Central memory CD4-positive, alpha-beta T cell (primary cell): ENCODE measurements at regions not wholly inside any gene's neighbourhood (a gene's known extent, or its start where the extent isn't known, plus 50 kb on each side); places are given as distances from the start of the nearest gene placed in this dataset.

Experiments
- DNase-seq: peaks from one replicate; pipeline ENCODE4 v3.0.0; 2022

- DNase-seq: no peak
These were observed 669.4 kb upstream of the CITED2 start for GRCh38 chr6:140043762-140044378.

GRCh38 chr6:140043357-140043756, 668.9 kb upstream of the CITED2 start:
- DNase-seq: no peak

- DNase-seq: no peak
These were observed 667.3 kb upstream of the CITED2 start for GRCh38 chr6:140041571-140042332.

GRCh38 chr6:140041056-140041455, 666.6 kb upstream of the CITED2 start:
- DNase-seq: no peak

GRCh38 chr6:140040396-140040795, 665.9 kb upstream of the CITED2 start:
- no peak for DNase-seq

- DNase-seq: no peak
These were observed 664.9 kb upstream of the CITED2 start for GRCh38 chr6:140039364-140039763.

GRCh38 chr6:140036196-140036595, 661.7 kb upstream of the CITED2 start:
- no peak for DNase-seq

GRCh38 chr6:140032189-140032588, 657.7 kb upstream of the CITED2 start:
- DNase-seq: no peak

- DNase-seq: no peak
These were observed 655.1 kb upstream of the CITED2 start for GRCh38 chr6:140029551-140029950.

GRCh38 chr6:140027219-140027618, 652.8 kb upstream of the CITED2 start:
- DNase-seq: no peak

GRCh38 chr6:140026546-140026945, 652.1 kb upstream of the CITED2 start:
- no peak for DNase-seq

GRCh38 chr6:140025171-140025570, 650.7 kb upstream of the CITED2 start:
- DNase-seq: no peak

GRCh38 chr6:140020207-140020791, 645.9 kb upstream of the CITED2 start:
- no peak for DNase-seq

GRCh38 chr6:140018588-140018987, 644.1 kb upstream of the CITED2 start:
- DNase-seq: no peak

- no peak for DNase-seq
These were observed 643.0 kb upstream of the CITED2 start for GRCh38 chr6:140017470-140017869.

- no peak for DNase-seq
These were observed 637.7 kb upstream of the CITED2 start for GRCh38 chr6:140012150-140012549.

- no peak for DNase-seq
These were observed 637.1 kb upstream of the CITED2 start for GRCh38 chr6:140011537-140011936.

- DNase-seq: no peak
These were observed 634.8 kb upstream of the CITED2 start for GRCh38 chr6:140009286-140009685.

GRCh38 chr6:140007525-140007924, 633.1 kb upstream of the CITED2 start:
- no peak for DNase-seq

GRCh38 chr6:140003217-140003616, 628.8 kb upstream of the CITED2 start:
- no peak for DNase-seq

- DNase-seq: no peak
These were observed 628.1 kb upstream of the CITED2 start for GRCh38 chr6:140002396-140003022.

- no peak for DNase-seq
These were observed 627.4 kb upstream of the CITED2 start for GRCh38 chr6:140001821-140002341.

- DNase-seq: no peak
These were observed 626.6 kb upstream of the CITED2 start for GRCh38 chr6:140001005-140001404.
